Neural cell (in vitro differentiated cells): ENCODE measurements at regions not wholly inside any gene's neighbourhood (a gene's known extent, or its start where the extent isn't known, plus 50 kb on each side); places are given as distances from the start of the nearest gene placed in this dataset.

Source experiments
- H2AFZ ChIP-seq: fragments of 200-600, 300-800 bp; sonication (generic), shearing (Covaris generic); 2 replicates; pipeline ENCODE4 v1.6.0; 2014; ENCODE audit warnings: low read depth, mild to moderate bottlenecking, antibody characterized with exemption, low read length, moderate library complexity
- H3F3A ChIP-seq: fragments of 200-600 bp; shearing (Covaris generic); 2 replicates; pipeline ENCODE4 v1.6.1; 2016; ENCODE audit warnings: mild to moderate bottlenecking, moderate library complexity, mixed read lengths, antibody characterized with exemption, low read length; ENCODE audit not compliant: insufficient read depth, poor library complexity, severe bottlenecking
- H3K27ac ChIP-seq: fragments of 200-600, 300-800 bp; sonication (generic), shearing (Covaris generic); 2 replicates; pipeline ENCODE4 v1.5.1; 2014; ENCODE audit warnings: mild to moderate bottlenecking, low read length, moderate library complexity
- H3K27me3 ChIP-seq: fragments of 300-800, 200-600 bp; sonication (generic), shearing (Covaris generic); 2 replicates; pipeline ENCODE4 v1.6.0; 2014; ENCODE audit warnings: mild to moderate bottlenecking, low read depth, low read length, moderate library complexity; ENCODE audit not compliant: insufficient read depth
- H3K36me3 ChIP-seq: fragments of 300-800, 200-600 bp; sonication (generic), shearing (Covaris generic); 2 replicates; pipeline ENCODE4 v1.5.1; 2014; ENCODE audit warnings: mild to moderate bottlenecking, antibody characterized with exemption, low read length, moderate library complexity; ENCODE audit not compliant: insufficient read depth
- H3K4me2 ChIP-seq: fragments of 300-800, 200-600 bp; sonication (generic), shearing (Covaris generic); 2 replicates; pipeline ENCODE4 v1.6.0; 2014; ENCODE audit warnings: mild to moderate bottlenecking, low read length
- H3K4me3 ChIP-seq: fragments of 300-800, 200-600 bp; sonication (generic), shearing (Covaris generic); 2 replicates; pipeline ENCODE4 v1.5.1; 2014; ENCODE audit warnings: mild to moderate bottlenecking, low read length, moderate library complexity
- H3K79me2 ChIP-seq: fragments of 200-600 bp; shearing (Covaris generic); replicated peaks from 2 replicates; pipeline ENCODE4 v1.6.0; 2014; ENCODE audit warnings: mild to moderate bottlenecking, low read length, moderate library complexity; ENCODE audit not compliant: insufficient read depth
- H3K9ac ChIP-seq: fragments of 300-800, 200-600 bp; sonication (generic), shearing (Covaris generic); 2 replicates; pipeline ENCODE4 v1.6.1; 2016; ENCODE audit warnings: mild to moderate bottlenecking, low read length, mixed read lengths
- H3K9me2 ChIP-seq: fragments of 200-600 bp; shearing (Covaris generic); 2 replicates; pipeline ENCODE4 v1.6.1; 2016; ENCODE audit warnings: mild to moderate bottlenecking, low read length, mixed read lengths; ENCODE audit not compliant: insufficient read depth
- H3K9me3 ChIP-seq: fragments of 200-600, 300-800 bp; sonication (generic), shearing (Covaris generic); 2 replicates; pipeline ENCODE4 v1.6.1; 2016; ENCODE audit warnings: mild to moderate bottlenecking, mixed run types, low read length, moderate library complexity, mixed read lengths
- H4K20me1 ChIP-seq: fragments of 200-600 bp; shearing (Covaris generic); 2 replicates; pipeline ENCODE4 v1.6.1; 2016; ENCODE audit warnings: mild to moderate bottlenecking, mixed run types; ENCODE audit not compliant: insufficient read depth
- EP300 ChIP-seq: fragments of 450-650 bp; conservative IDR thresholded peaks from 2 replicates; pipeline ENCODE4 v1.6.1; 2014; ENCODE audit warnings: antibody characterized with exemption, mild to moderate bottlenecking, moderate library complexity; ENCODE audit not compliant: poor library complexity, severe bottlenecking
- EZH2 ChIP-seq: fragments of 200-600, 300-800 bp; shearing (Covaris generic), sonication (generic); IDR thresholded peaks from 2 replicates; pipeline ENCODE4 v1.6.1; 2014; ENCODE audit warnings: antibody characterized with exemption, low read length, borderline replicate concordance, mild to moderate bottlenecking; ENCODE audit not compliant: insufficient read depth, poor library complexity, severe bottlenecking
- MXI1 ChIP-seq: fragments of 450-650 bp; conservative IDR thresholded peaks from 2 replicates; pipeline ENCODE4 v1.6.1; 2014; ENCODE audit warnings: antibody characterized with exemption, mild to moderate bottlenecking; ENCODE audit not compliant: poor library complexity, severe bottlenecking
- POLR2AphosphoS5 ChIP-seq: IDR thresholded peaks from 2 replicates; pipeline ENCODE4 v1.6.1; 2012
- RAD21 ChIP-seq: fragments of 450-650 bp; conservative IDR thresholded peaks from 2 replicates; pipeline ENCODE4 v1.6.1; 2014; ENCODE audit warnings: antibody characterized with exemption, mild to moderate bottlenecking, moderate library complexity
- SMC3 ChIP-seq: fragments of 450-650 bp; conservative IDR thresholded peaks from 2 replicates; pipeline ENCODE4 v1.6.1; 2014; ENCODE audit warnings: antibody characterized with exemption, mild to moderate bottlenecking, moderate library complexity; ENCODE audit not compliant: poor library complexity
- TAF1 ChIP-seq: IDR thresholded peaks from 2 replicates; pipeline ENCODE4 v1.6.1; 2012; ENCODE audit warnings: low read depth
- TF ChIP-seq, protein P1 (sequence below): fragments of 450-650 bp; IDR thresholded peaks from 2 replicates; pipeline ENCODE4 v1.5.1; 2014; ENCODE audit warnings: antibody characterized with exemption, mild to moderate bottlenecking, moderate library complexity; ENCODE audit not compliant: poor library complexity, severe bottlenecking
- TF ChIP-seq, protein P2 (sequence below): IDR thresholded peaks from 2 replicates; pipeline ENCODE4 v1.6.1; 2012; ENCODE audit warnings: borderline replicate concordance

DNA sequence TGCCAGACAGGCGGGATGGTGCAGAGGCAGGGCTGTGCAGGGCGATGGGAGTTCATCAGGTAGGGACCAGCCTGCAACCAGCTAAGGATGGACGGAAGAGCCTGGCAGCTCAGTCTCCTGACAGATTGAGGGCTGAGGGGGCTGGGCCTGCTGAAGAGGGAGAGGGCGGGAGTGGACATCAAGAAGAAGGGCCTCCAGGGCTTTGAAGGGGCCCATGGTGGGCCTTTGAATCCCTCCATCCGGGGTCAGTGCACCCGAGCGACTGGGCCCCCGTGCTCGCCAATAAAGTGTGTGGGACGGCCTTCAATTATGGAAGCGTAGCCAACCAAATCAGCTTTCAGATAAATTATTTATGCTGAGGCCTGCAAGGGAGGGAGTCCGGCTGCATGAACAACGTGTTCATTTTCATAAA is 431.2 kb downstream of the RPS24 start:
- H3K79me2 ChIP-seq = no peaks in the 10 kb centered on the region
- H3K4me2 ChIP-seq = no peak overlapping the region
- H3K9me2 ChIP-seq = no peaks in the 10 kb centered on the region
- H3K4me3 ChIP-seq = no peak overlapping the region
- H3K27me3 ChIP-seq = no peaks in the 10 kb centered on the region
- no peak overlapping the region for H3K27ac ChIP-seq
- H2AFZ ChIP-seq = no peak overlapping the region
- no peaks in the 10 kb centered on the region for H3F3A ChIP-seq
- H4K20me1 ChIP-seq = no peaks in the 10 kb centered on the region
- H3K36me3 ChIP-seq = no peaks in the 10 kb centered on the region
- TF ChIP-seq, protein P1, sequence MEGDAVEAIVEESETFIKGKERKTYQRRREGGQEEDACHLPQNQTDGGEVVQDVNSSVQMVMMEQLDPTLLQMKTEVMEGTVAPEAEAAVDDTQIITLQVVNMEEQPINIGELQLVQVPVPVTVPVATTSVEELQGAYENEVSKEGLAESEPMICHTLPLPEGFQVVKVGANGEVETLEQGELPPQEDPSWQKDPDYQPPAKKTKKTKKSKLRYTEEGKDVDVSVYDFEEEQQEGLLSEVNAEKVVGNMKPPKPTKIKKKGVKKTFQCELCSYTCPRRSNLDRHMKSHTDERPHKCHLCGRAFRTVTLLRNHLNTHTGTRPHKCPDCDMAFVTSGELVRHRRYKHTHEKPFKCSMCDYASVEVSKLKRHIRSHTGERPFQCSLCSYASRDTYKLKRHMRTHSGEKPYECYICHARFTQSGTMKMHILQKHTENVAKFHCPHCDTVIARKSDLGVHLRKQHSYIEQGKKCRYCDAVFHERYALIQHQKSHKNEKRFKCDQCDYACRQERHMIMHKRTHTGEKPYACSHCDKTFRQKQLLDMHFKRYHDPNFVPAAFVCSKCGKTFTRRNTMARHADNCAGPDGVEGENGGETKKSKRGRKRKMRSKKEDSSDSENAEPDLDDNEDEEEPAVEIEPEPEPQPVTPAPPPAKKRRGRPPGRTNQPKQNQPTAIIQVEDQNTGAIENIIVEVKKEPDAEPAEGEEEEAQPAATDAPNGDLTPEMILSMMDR = no peak
- TF ChIP-seq SMC3 (no peak), TAF1 (no peak), EP300 (no peak)
- TF ChIP-seq, protein P2, sequence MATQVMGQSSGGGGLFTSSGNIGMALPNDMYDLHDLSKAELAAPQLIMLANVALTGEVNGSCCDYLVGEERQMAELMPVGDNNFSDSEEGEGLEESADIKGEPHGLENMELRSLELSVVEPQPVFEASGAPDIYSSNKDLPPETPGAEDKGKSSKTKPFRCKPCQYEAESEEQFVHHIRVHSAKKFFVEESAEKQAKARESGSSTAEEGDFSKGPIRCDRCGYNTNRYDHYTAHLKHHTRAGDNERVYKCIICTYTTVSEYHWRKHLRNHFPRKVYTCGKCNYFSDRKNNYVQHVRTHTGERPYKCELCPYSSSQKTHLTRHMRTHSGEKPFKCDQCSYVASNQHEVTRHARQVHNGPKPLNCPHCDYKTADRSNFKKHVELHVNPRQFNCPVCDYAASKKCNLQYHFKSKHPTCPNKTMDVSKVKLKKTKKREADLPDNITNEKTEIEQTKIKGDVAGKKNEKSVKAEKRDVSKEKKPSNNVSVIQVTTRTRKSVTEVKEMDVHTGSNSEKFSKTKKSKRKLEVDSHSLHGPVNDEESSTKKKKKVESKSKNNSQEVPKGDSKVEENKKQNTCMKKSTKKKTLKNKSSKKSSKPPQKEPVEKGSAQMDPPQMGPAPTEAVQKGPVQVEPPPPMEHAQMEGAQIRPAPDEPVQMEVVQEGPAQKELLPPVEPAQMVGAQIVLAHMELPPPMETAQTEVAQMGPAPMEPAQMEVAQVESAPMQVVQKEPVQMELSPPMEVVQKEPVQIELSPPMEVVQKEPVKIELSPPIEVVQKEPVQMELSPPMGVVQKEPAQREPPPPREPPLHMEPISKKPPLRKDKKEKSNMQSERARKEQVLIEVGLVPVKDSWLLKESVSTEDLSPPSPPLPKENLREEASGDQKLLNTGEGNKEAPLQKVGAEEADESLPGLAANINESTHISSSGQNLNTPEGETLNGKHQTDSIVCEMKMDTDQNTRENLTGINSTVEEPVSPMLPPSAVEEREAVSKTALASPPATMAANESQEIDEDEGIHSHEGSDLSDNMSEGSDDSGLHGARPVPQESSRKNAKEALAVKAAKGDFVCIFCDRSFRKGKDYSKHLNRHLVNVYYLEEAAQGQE = no peak
- H3K9me3 ChIP-seq = no peaks in the 10 kb centered on the region
- H3K9ac ChIP-seq = no peak overlapping the region

DNA sequence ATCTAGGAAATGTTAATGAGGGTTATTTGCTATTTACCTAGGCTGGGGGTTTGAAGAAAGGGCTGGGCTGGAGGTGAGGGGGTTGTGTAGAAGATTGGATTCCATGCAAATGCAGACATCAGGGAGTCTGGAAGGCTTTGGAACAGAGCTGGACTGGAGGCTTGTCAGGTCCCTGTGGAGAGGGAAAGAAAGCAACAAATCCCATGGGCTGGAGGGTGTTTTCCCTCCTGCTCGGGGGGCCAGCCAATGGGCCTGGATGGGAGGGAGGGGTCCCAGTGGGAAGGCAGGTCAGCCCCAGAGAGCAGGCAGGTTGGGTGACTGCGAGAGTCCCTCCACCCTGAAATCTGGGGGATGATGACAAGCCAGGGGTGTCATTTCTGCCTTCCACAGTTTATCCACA is 431.8 kb downstream of the RPS24 start:
- no peak overlapping the region for H3K27ac ChIP-seq
- H3K9me2 ChIP-seq = no peaks in the 10 kb centered on the region
- no peak overlapping the region for H3K4me3 ChIP-seq
- no peak overlapping the region for H3K4me2 ChIP-seq
- H3F3A ChIP-seq = no peaks in the 10 kb centered on the region
- H3K9ac ChIP-seq = no peak overlapping the region
- no peak for TF ChIP-seq RAD21
- TF ChIP-seq, protein P2 = no peak
- no peak for TF ChIP-seq SMC3
- TF ChIP-seq MXI1 = no peak
- TF ChIP-seq POLR2AphosphoS5 = no peak
- no peak for TF ChIP-seq EZH2
- TF ChIP-seq, protein P1 = no peak
- TF ChIP-seq EP300 = no peak
- TF ChIP-seq TAF1 = no peak
- no peaks in the 10 kb centered on the region for H3K9me3 ChIP-seq
- no peaks in the 10 kb centered on the region for H4K20me1 ChIP-seq
- H2AFZ ChIP-seq = no peak overlapping the region
- no peaks in the 10 kb centered on the region for H3K27me3 ChIP-seq
- H3K36me3 ChIP-seq = no peaks in the 10 kb centered on the region
- no peaks in the 10 kb centered on the region for H3K79me2 ChIP-seq
